GM12874 (cell line): ENCODE measurements at regions not wholly inside any gene's neighbourhood (a gene's known extent, or its start where the extent isn't known, plus 50 kb on each side); places are given as distances from the start of the nearest gene placed in this dataset.

Source experiments
- CTCF ChIP-seq: IDR thresholded peaks from 2 replicates; pipeline ENCODE4 v1.5.1; 2011; ENCODE audit warnings: low read depth, mild to moderate bottlenecking, control low read depth, low read length, moderate library complexity; ENCODE audit not compliant: insufficient read depth

- no peak for TF ChIP-seq CTCF
Observed at GRCh38 chr2:228614741-228615140, 433.3 kb upstream of the SPHKAP start.

- no peak for TF ChIP-seq CTCF
Observed at GRCh38 chr2:228613133-228613850, 431.8 kb upstream of the SPHKAP start.

- TF ChIP-seq CTCF = no peak
Observed at GRCh38 chr2:228611171-228611570, 429.7 kb upstream of the SPHKAP start.

- TF ChIP-seq CTCF = no peak
Observed at GRCh38 chr2:228602288-228602687, 420.8 kb upstream of the SPHKAP start.

- no peak for TF ChIP-seq CTCF
Observed at GRCh38 chr2:228600265-228600664, 418.8 kb upstream of the SPHKAP start.

GRCh38 chr2:228599781-228600180, 418.3 kb upstream of the SPHKAP start:
- TF ChIP-seq CTCF = no peak

GRCh38 chr2:228599297-228599696, 417.8 kb upstream of the SPHKAP start:
- TF ChIP-seq CTCF = no peak
